DOHH2 (cell line): ENCODE measurements at regions not wholly inside any gene's neighbourhood (a gene's known extent, or its start where the extent isn't known, plus 50 kb on each side); places are given as distances from the start of the nearest gene placed in this dataset.

ENCODE experiments used
- EZH2phosphoT487 ChIP-seq: fragments of 200-600 bp; sonication (generic); IDR thresholded peaks from 2 replicates; pipeline ENCODE4 v1.6.1; 2017; ENCODE audit warnings: borderline replicate concordance, mild to moderate bottlenecking, antibody characterized with exemption, low read length, moderate library complexity, mixed read lengths
- TF ChIP-seq, protein P1 (sequence below): fragments of 200-600 bp; sonication (generic); IDR thresholded peaks from one replicate; pipeline ENCODE4 v1.5.1; 2014; ENCODE audit warnings: antibody characterized with exemption, mild to moderate bottlenecking, low read depth, low read length; ENCODE audit not compliant: poor library complexity, severe bottlenecking

DNA sequence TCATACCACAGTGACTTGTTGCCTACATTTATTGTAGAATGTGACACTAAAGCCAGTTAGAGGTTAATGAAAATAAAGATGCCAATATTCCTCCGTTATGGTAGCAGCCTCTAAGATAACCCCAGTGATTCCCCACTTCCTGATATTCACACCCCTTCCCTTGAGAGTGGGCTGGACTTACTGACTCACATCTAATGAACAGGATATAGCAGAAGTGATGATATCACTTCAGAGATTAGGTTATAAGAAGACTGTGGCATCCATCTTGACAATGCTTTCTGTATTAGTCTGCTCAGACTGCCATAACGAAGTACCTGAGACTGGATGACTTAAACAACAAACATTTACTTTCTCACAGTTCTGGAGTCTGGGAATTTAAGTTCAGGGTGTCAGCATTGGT, 149.6 kb upstream of the MTNR1B start:
- TF ChIP-seq, protein P1, sequence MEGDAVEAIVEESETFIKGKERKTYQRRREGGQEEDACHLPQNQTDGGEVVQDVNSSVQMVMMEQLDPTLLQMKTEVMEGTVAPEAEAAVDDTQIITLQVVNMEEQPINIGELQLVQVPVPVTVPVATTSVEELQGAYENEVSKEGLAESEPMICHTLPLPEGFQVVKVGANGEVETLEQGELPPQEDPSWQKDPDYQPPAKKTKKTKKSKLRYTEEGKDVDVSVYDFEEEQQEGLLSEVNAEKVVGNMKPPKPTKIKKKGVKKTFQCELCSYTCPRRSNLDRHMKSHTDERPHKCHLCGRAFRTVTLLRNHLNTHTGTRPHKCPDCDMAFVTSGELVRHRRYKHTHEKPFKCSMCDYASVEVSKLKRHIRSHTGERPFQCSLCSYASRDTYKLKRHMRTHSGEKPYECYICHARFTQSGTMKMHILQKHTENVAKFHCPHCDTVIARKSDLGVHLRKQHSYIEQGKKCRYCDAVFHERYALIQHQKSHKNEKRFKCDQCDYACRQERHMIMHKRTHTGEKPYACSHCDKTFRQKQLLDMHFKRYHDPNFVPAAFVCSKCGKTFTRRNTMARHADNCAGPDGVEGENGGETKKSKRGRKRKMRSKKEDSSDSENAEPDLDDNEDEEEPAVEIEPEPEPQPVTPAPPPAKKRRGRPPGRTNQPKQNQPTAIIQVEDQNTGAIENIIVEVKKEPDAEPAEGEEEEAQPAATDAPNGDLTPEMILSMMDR, result no peak
- TF ChIP-seq EZH2phosphoT487, result no peak
